Cardiac muscle cell (in vitro differentiated cells and primary cell): ENCODE measurements at regions not wholly inside any gene's neighbourhood (a gene's known extent, or its start where the extent isn't known, plus 50 kb on each side); places are given as distances from the start of the nearest gene placed in this dataset.

Source experiments
- DNase-seq, 2 donors: peaks; one replicate each; pipeline versions ENCODE4 v3.0.0 to v3.0.0-alpha.2; 2010 to 2017; ENCODE audit warnings: low read depth in 1 of 2, low spot score in 1 of 2
- H3K27ac ChIP-seq: fragments of 200-600 bp; sonication (generic); 2 replicates; pipeline ENCODE4 v1.5.1; 2016
- H3K27me3 ChIP-seq: fragments of 200-600 bp; sonication (generic); 2 replicates; pipeline ENCODE4 v1.6.0; 2016; ENCODE audit warnings: control low read depth
- H3K36me3 ChIP-seq: fragments of 200-600 bp; sonication (generic); 2 replicates; pipeline ENCODE4 v1.5.1; 2016; ENCODE audit warnings: control low read depth
- H3K4me1 ChIP-seq: fragments of 200-600 bp; sonication (generic); 2 replicates; pipeline ENCODE4 v1.8.1; 2017; ENCODE audit warnings: low read depth, mild to moderate bottlenecking, mixed run types
- H3K4me3 ChIP-seq: fragments of 200-600 bp; sonication (generic); 2 replicates; pipeline ENCODE4 v1.5.1; 2016; ENCODE audit warnings: mild to moderate bottlenecking
- H3K9me3 ChIP-seq: fragments of 200-600 bp; sonication (generic); 2 replicates; pipeline ENCODE4 v1.5.1; 2017; ENCODE audit warnings: low read depth, mild to moderate bottlenecking, control low read depth
- CTCF ChIP-seq: IDR thresholded peaks from 2 replicates; pipeline ENCODE4 v1.5.1; 2012; ENCODE audit warnings: low read depth, mild to moderate bottlenecking, low read length

- no peak overlapping the region for H3K4me3 ChIP-seq
- H3K36me3 ChIP-seq = no peaks in the 10 kb centered on the region
- no peak for TF ChIP-seq CTCF
- H3K9me3 ChIP-seq = no peaks in the 10 kb centered on the region
- DNase-seq = peak in 1 of 2 donors; percentile 53
- no peaks in the 10 kb centered on the region for H3K4me1 ChIP-seq
- no peak overlapping the region for H3K27ac ChIP-seq
- no peaks in the 10 kb centered on the region for H3K27me3 ChIP-seq
These were observed 469.0 kb upstream of the BOD1L1 start for GRCh38 chr4:14096396-14096965.

- Histone ChIP-seq H3K27ac (no peak overlapping the region), H3K9me3 (no peaks in the 10 kb centered on the region), H3K36me3 (no peaks in the 10 kb centered on the region), H3K4me1 (no peaks in the 10 kb centered on the region), H3K27me3 (no peaks in the 10 kb centered on the region), H3K4me3 (no peak overlapping the region)
- TF ChIP-seq CTCF = no peak
- DNase-seq = peak in 1 of 2 donors; percentile 49
These were observed 472.8 kb upstream of the BOD1L1 start for GRCh38 chr4:14100349-14100748.

- no peaks in the 10 kb centered on the region for H3K36me3 ChIP-seq
- H3K4me1 ChIP-seq = no peaks in the 10 kb centered on the region
- no peaks in the 10 kb centered on the region for H3K9me3 ChIP-seq
- no peak overlapping the region for H3K4me3 ChIP-seq
- no peaks in the 10 kb centered on the region for H3K27me3 ChIP-seq
- TF ChIP-seq CTCF = no peak
- DNase-seq = peak in 1 of 2 donors; percentile 58
- H3K27ac ChIP-seq = no peak overlapping the region
These were observed 482.9 kb upstream of the BOD1L1 start for GRCh38 chr4:14110407-14110806.

- Histone ChIP-seq H3K27me3 (no peaks in the 10 kb centered on the region), H3K4me1 (peaks cover 5% of the 10 kb centered on the region), H3K36me3 (no peaks in the 10 kb centered on the region), H3K9me3 (no peaks in the 10 kb centered on the region), H3K27ac (no peak overlapping the region), H3K4me3 (no peak overlapping the region)
- peak in 1 of 2 donors; percentile 59 for DNase-seq
- TF ChIP-seq CTCF = no peak
These were observed 484.2 kb upstream of the BOD1L1 start for GRCh38 chr4:14111730-14112181.

- no peak for DNase-seq
- Histone ChIP-seq H3K4me3 (no peak overlapping the region), H3K9me3 (no peaks in the 10 kb centered on the region)
These were observed 487.6 kb upstream of the BOD1L1 start for GRCh38 chr4:14115106-14115505.

More at GRCh38 chr4:14115106-14115505, 487.6 kb upstream of the BOD1L1 start:
- Histone ChIP-seq H3K36me3 (no peaks in the 10 kb centered on the region), H3K4me1 (peaks cover 18% of the 10 kb centered on the region), H3K27ac (no peak overlapping the region), H3K27me3 (no peaks in the 10 kb centered on the region)
- TF ChIP-seq CTCF = no peak
